ENCODE measurements at regions not wholly inside any gene's neighbourhood (a gene's known extent, or its start where the extent isn't known, plus 50 kb on each side); places are given as distances from the start of the nearest gene placed in this dataset.

GRCh38 chr5:44506561-44506960, 117.3 kb upstream of the FGF10 start:
- TF ChIP-seq CTCF (IDR thresholded peaks at IDR 0.05) (no peak), ZFX (IDR thresholded peaks at IDR 0.05; ENCODE audit: borderline replicate concordance) (no peak)

Data from 22Rv1 (cell line).